Uterus (tissue), 3 donors: ENCODE measurements at regions not wholly inside any gene's neighbourhood (a gene's known extent, or its start where the extent isn't known, plus 50 kb on each side); places are given as distances from the start of the nearest gene placed in this dataset.

Experiments used
- DNase-seq, 2 donors: peaks; one replicate each; pipeline ENCODE4 v3.0.0-alpha.2; 2019 to 2020
- H3K27ac ChIP-seq, 2 donors: fragments of 200-600 bp; sonication (generic); 1 replicate in 1 of 2; 2 replicates in 1 of 2; pipeline ENCODE4 v1.5.1; 2016 to 2018
- H3K27me3 ChIP-seq, 2 donors: fragments of 200-600 bp; sonication (generic); one replicate each; pipeline ENCODE4 v1.5.1; 2018 to 2019; ENCODE audit warnings: control low read depth in 1 of 2
- H3K36me3 ChIP-seq, 2 donors: fragments of 200-600 bp; sonication (generic); one replicate each; pipeline ENCODE4 v1.5.1; 2019; ENCODE audit warnings: control low read depth in 1 of 2
- H3K4me1 ChIP-seq, 2 donors: fragments of 200-600 bp; sonication (generic); one replicate each; pipeline ENCODE4 v1.5.1; 2018 to 2019; ENCODE audit warnings: control low read depth in 1 of 2
- H3K4me3 ChIP-seq, 2 donors: fragments of 200-600 bp; sonication (generic); 1 replicate in 1 of 2; 2 replicates in 1 of 2; pipeline ENCODE4 v1.5.1; 2018 to 2019; ENCODE audit warnings: mild to moderate bottlenecking in 1 of 2
- H3K9me3 ChIP-seq, 2 donors: fragments of 200-600 bp; sonication (generic); one replicate each; pipeline ENCODE4 v1.5.1; 2019; ENCODE audit warnings: control low read depth in 1 of 2
- CTCF ChIP-seq, 4 experiments: fragments of 200-600 bp in 2 of 4; fragments of 450-650 bp in 2 of 4; sonication (generic) in 2 of 4; IDR thresholded peaks; one replicate each; pipeline ENCODE4 v1.5.1; 2016 to 2019; ENCODE audit warnings: antibody characterized with exemption in 4 of 4, mild to moderate bottlenecking in 2 of 4, moderate library complexity in 1 of 4
- POLR2A ChIP-seq, 2 donors: fragments of 450-650 bp; IDR thresholded peaks; one replicate each; pipeline ENCODE4 v1.6.1; 2016; ENCODE audit warnings: antibody characterized with exemption in 2 of 2, mild to moderate bottlenecking in 1 of 2, moderate library complexity in 1 of 2
- intact Hi-C: fragments of 100-400 bp; cut with DNase I; formaldehyde crosslinking; loops from one replicate; pipeline ENCODE4 v1.15.1; 2023; ENCODE audit warnings: low total_unique reads
- donor health status: DM: yes; HTN: yes; CAD: no.

- H3K4me3 ChIP-seq = no peak overlapping the region
- H3K36me3 ChIP-seq = no peaks in the 10 kb centered on the region
- no peaks in the 10 kb centered on the region for H3K4me1 ChIP-seq
- H3K27ac ChIP-seq = no peak overlapping the region
- H3K9me3 ChIP-seq = peaks cover 0 to 9% of the 10 kb centered on the region in 2 donors
- TF ChIP-seq CTCF (IDR thresholded peaks at IDR 0.05) = no peak
- no peak for DNase-seq
- intact Hi-C loops = no loop called here
- no peaks in the 10 kb centered on the region for H3K27me3 ChIP-seq
Observed at GRCh38 chr21:38188037-38188436, 68.8 kb upstream of the KCNJ15 start.

GRCh38 chr21:38196036-38196435 lies 60.8 kb upstream of the KCNJ15 start:
- intact Hi-C loops = no loop called here
- no peak for DNase-seq
- H3K4me3 ChIP-seq = no peak overlapping the region
- no peaks in the 10 kb centered on the region for H3K9me3 ChIP-seq
- no peaks in the 10 kb centered on the region for H3K36me3 ChIP-seq
- H3K27me3 ChIP-seq = no peaks in the 10 kb centered on the region
- H3K4me1 ChIP-seq = no peaks in the 10 kb centered on the region
- TF ChIP-seq POLR2A (IDR thresholded peaks at IDR 0.05) = no peak
- no peak for TF ChIP-seq CTCF (IDR thresholded peaks at IDR 0.05)
- no peak overlapping the region for H3K27ac ChIP-seq

- no peak for DNase-seq
- H3K36me3 ChIP-seq = no peaks in the 10 kb centered on the region
- intact Hi-C loops = no loop called here
- H3K4me1 ChIP-seq = no peaks in the 10 kb centered on the region
- TF ChIP-seq CTCF (IDR thresholded peaks at IDR 0.05) = no peak
- no peak for TF ChIP-seq POLR2A (IDR thresholded peaks at IDR 0.05)
- H3K9me3 ChIP-seq = no peaks in the 10 kb centered on the region
- H3K27me3 ChIP-seq = no peaks in the 10 kb centered on the region
- H3K4me3 ChIP-seq = no peak overlapping the region
- H3K27ac ChIP-seq = no peak overlapping the region
Observed at GRCh38 chr21:38202811-38203210, 54.0 kb upstream of the KCNJ15 start.

GRCh38 chr21:38203229-38203628 lies 53.6 kb upstream of the KCNJ15 start:
- no peaks in the 10 kb centered on the region for H3K36me3 ChIP-seq
- no peak for TF ChIP-seq CTCF (IDR thresholded peaks at IDR 0.05)
- no peak for TF ChIP-seq POLR2A (IDR thresholded peaks at IDR 0.05)
- DNase-seq = no peak
- no peaks in the 10 kb centered on the region for H3K27me3 ChIP-seq
- no peak overlapping the region for H3K4me3 ChIP-seq
- H3K27ac ChIP-seq = no peak overlapping the region
- H3K9me3 ChIP-seq = no peaks in the 10 kb centered on the region
- intact Hi-C loops = no loop called here
- H3K4me1 ChIP-seq = no peaks in the 10 kb centered on the region

- H3K4me1 ChIP-seq = no peaks in the 10 kb centered on the region
- intact Hi-C loops = no loop called here
- TF ChIP-seq CTCF (IDR thresholded peaks at IDR 0.05) (no peak), POLR2A (IDR thresholded peaks at IDR 0.05) (no peak)
- peaks cover 0 to 2% of the 10 kb centered on the region in 2 donors for H3K9me3 ChIP-seq
- H3K27ac ChIP-seq = no peak overlapping the region
- peaks cover 0 to 3% of the 10 kb centered on the region in 2 donors for H3K27me3 ChIP-seq
- no peaks in the 10 kb centered on the region for H3K36me3 ChIP-seq
- H3K4me3 ChIP-seq = no peak overlapping the region
- no peak for DNase-seq
Observed at GRCh38 chr21:38205940-38206339, 50.9 kb upstream of the KCNJ15 start.
